Stimulated activated naive CD8-positive, alpha-beta T cell treated with anti-CD3 and anti-CD28 coated beads, Interleukin-15, Interleukin-2, amounts not matched to agents 100 ng/mL and 50 ng/mL, for 24 hours (primary cell): ENCODE measurements at regions not wholly inside any gene's neighbourhood (a gene's known extent, or its start where the extent isn't known, plus 50 kb on each side); places are given as distances from the start of the nearest gene placed in this dataset.

Source experiments
- H3K27ac Mint-ChIP-seq: one replicate; pipeline ENCODE4 v1.8.0; 2021; ENCODE audit warnings: mild to moderate bottlenecking, mixed read lengths
- H3K27me3 Mint-ChIP-seq: one replicate; pipeline ENCODE4 v1.8.0; 2021; ENCODE audit warnings: mixed read lengths
- H3K36me3 Mint-ChIP-seq: one replicate; pipeline ENCODE4 v1.8.0; 2021; ENCODE audit warnings: low read depth, mixed read lengths
- H3K4me1 Mint-ChIP-seq: one replicate; pipeline ENCODE4 v1.8.0; 2021; ENCODE audit warnings: low read depth, mixed read lengths
- H3K4me3 Mint-ChIP-seq: one replicate; pipeline ENCODE4 v1.8.0; 2021; ENCODE audit warnings: mild to moderate bottlenecking, mixed read lengths
- H3K9me3 Mint-ChIP-seq: one replicate; pipeline ENCODE4 v1.8.0; 2021; ENCODE audit warnings: mixed read lengths

- no peaks in the 10 kb centered on the region for H3K27me3 Mint-ChIP-seq
- H3K27ac Mint-ChIP-seq, result no peak overlapping the region
- H3K9me3 Mint-ChIP-seq, result peaks cover 9% of the 10 kb centered on the region
- H3K36me3 Mint-ChIP-seq, result peaks cover 54% of the 10 kb centered on the region
- H3K4me3 Mint-ChIP-seq, result no peak overlapping the region
- H3K4me1 Mint-ChIP-seq, result peaks cover 91% of the 10 kb centered on the region
Observed at GRCh38 chr3:72421786-72422185, 426.5 kb downstream of the SHQ1 start.

- Mint-ChIP-seq H3K36me3 (peaks cover 51% of the 10 kb centered on the region), H3K27ac (no peak overlapping the region), H3K9me3 (peaks cover 9% of the 10 kb centered on the region), H3K27me3 (no peaks in the 10 kb centered on the region), H3K4me1 (peaks cover 91% of the 10 kb centered on the region), H3K4me3 (no peak overlapping the region)
Observed at GRCh38 chr3:72421126-72421525, 427.1 kb downstream of the SHQ1 start.

- peaks cover 86% of the 10 kb centered on the region for H3K4me1 Mint-ChIP-seq
- no peaks in the 10 kb centered on the region for H3K27me3 Mint-ChIP-seq
- H3K9me3 Mint-ChIP-seq, result peaks cover 9% of the 10 kb centered on the region
- H3K27ac Mint-ChIP-seq, result no peak overlapping the region
- H3K36me3 Mint-ChIP-seq, result peaks cover 41% of the 10 kb centered on the region
- H3K4me3 Mint-ChIP-seq, result no peak overlapping the region
Observed at GRCh38 chr3:72418856-72419255, 429.4 kb downstream of the SHQ1 start.

- Mint-ChIP-seq H3K4me1 (peaks cover 86% of the 10 kb centered on the region), H3K36me3 (peaks cover 35% of the 10 kb centered on the region), H3K9me3 (peaks cover 9% of the 10 kb centered on the region), H3K4me3 (peak overlapping the region; percentile 35), H3K27me3 (no peaks in the 10 kb centered on the region), H3K27ac (peak overlapping the region; percentile 52)
Observed at GRCh38 chr3:72418244-72418643, 430.0 kb downstream of the SHQ1 start.

GRCh38 chr3:72414481-72415016, 433.7 kb downstream of the SHQ1 start:
- no peak overlapping the region for H3K4me3 Mint-ChIP-seq
- peaks cover 95% of the 10 kb centered on the region for H3K4me1 Mint-ChIP-seq
- H3K27me3 Mint-ChIP-seq, result no peaks in the 10 kb centered on the region
- H3K9me3 Mint-ChIP-seq, result no peaks in the 10 kb centered on the region
- H3K36me3 Mint-ChIP-seq, result peaks cover 7% of the 10 kb centered on the region
- H3K27ac Mint-ChIP-seq, result no peak overlapping the region

- Mint-ChIP-seq H3K27ac (peak overlapping the region; percentile 72), H3K9me3 (no peaks in the 10 kb centered on the region), H3K27me3 (no peaks in the 10 kb centered on the region), H3K4me3 (peak overlapping the region; percentile 17), H3K4me1 (peaks cover 95% of the 10 kb centered on the region), H3K36me3 (peaks cover 7% of the 10 kb centered on the region)
Observed at GRCh38 chr3:72413228-72413627, 435.0 kb downstream of the SHQ1 start.

GRCh38 chr3:72412340-72412956, 435.8 kb downstream of the SHQ1 start:
- H3K9me3 Mint-ChIP-seq, result no peaks in the 10 kb centered on the region
- H3K27ac Mint-ChIP-seq, result no peak overlapping the region
- H3K27me3 Mint-ChIP-seq, result no peaks in the 10 kb centered on the region
- peaks cover 10% of the 10 kb centered on the region for H3K36me3 Mint-ChIP-seq
- H3K4me3 Mint-ChIP-seq, result no peak overlapping the region
- H3K4me1 Mint-ChIP-seq, result peaks cover 95% of the 10 kb centered on the region

- Mint-ChIP-seq H3K27ac (no peak overlapping the region), H3K27me3 (no peaks in the 10 kb centered on the region), H3K9me3 (no peaks in the 10 kb centered on the region), H3K4me3 (no peak overlapping the region), H3K36me3 (peaks cover 10% of the 10 kb centered on the region), H3K4me1 (peaks cover 95% of the 10 kb centered on the region)
Observed at GRCh38 chr3:72411843-72412242, 436.4 kb downstream of the SHQ1 start.

GRCh38 chr3:72411126-72411525, 437.1 kb downstream of the SHQ1 start:
- H3K9me3 Mint-ChIP-seq, result no peaks in the 10 kb centered on the region
- H3K27me3 Mint-ChIP-seq, result no peaks in the 10 kb centered on the region
- H3K4me3 Mint-ChIP-seq, result no peak overlapping the region
- H3K27ac Mint-ChIP-seq, result no peak overlapping the region
- H3K4me1 Mint-ChIP-seq, result peaks cover 95% of the 10 kb centered on the region
- peaks cover 6% of the 10 kb centered on the region for H3K36me3 Mint-ChIP-seq

- no peaks in the 10 kb centered on the region for H3K27me3 Mint-ChIP-seq
- no peak overlapping the region for H3K4me3 Mint-ChIP-seq
- peaks cover 3% of the 10 kb centered on the region for H3K36me3 Mint-ChIP-seq
- peak overlapping the region; percentile 36 for H3K27ac Mint-ChIP-seq
- H3K4me1 Mint-ChIP-seq, result peaks cover 99% of the 10 kb centered on the region
- H3K9me3 Mint-ChIP-seq, result no peaks in the 10 kb centered on the region
Observed at GRCh38 chr3:72408983-72409779, 439.1 kb downstream of the SHQ1 start.

- H3K4me3 Mint-ChIP-seq, result no peak overlapping the region
- no peak overlapping the region for H3K27ac Mint-ChIP-seq
- no peaks in the 10 kb centered on the region for H3K9me3 Mint-ChIP-seq
- peaks cover 96% of the 10 kb centered on the region for H3K4me1 Mint-ChIP-seq
- peaks cover 3% of the 10 kb centered on the region for H3K36me3 Mint-ChIP-seq
- H3K27me3 Mint-ChIP-seq, result no peaks in the 10 kb centered on the region
Observed at GRCh38 chr3:72407766-72408165, 440.5 kb downstream of the SHQ1 start.

- H3K4me1 Mint-ChIP-seq, result peaks cover 95% of the 10 kb centered on the region
- H3K9me3 Mint-ChIP-seq, result no peaks in the 10 kb centered on the region
- peaks cover 3% of the 10 kb centered on the region for H3K36me3 Mint-ChIP-seq
- no peak overlapping the region for H3K27ac Mint-ChIP-seq
- H3K4me3 Mint-ChIP-seq, result no peak overlapping the region
- no peaks in the 10 kb centered on the region for H3K27me3 Mint-ChIP-seq
Observed at GRCh38 chr3:72405943-72406566, 442.2 kb downstream of the SHQ1 start.

- Mint-ChIP-seq H3K4me3 (no peak overlapping the region), H3K27me3 (no peaks in the 10 kb centered on the region), H3K9me3 (no peaks in the 10 kb centered on the region), H3K27ac (no peak overlapping the region), H3K36me3 (peaks cover 9% of the 10 kb centered on the region), H3K4me1 (peaks cover 80% of the 10 kb centered on the region)
Observed at GRCh38 chr3:72401005-72401545, 447.2 kb downstream of the SHQ1 start.

GRCh38 chr3:72398781-72399180, 449.5 kb downstream of the SHQ1 start:
- H3K4me3 Mint-ChIP-seq, result no peak overlapping the region
- H3K4me1 Mint-ChIP-seq, result peaks cover 72% of the 10 kb centered on the region
- no peak overlapping the region for H3K27ac Mint-ChIP-seq
- no peaks in the 10 kb centered on the region for H3K27me3 Mint-ChIP-seq
- no peaks in the 10 kb centered on the region for H3K9me3 Mint-ChIP-seq
- H3K36me3 Mint-ChIP-seq, result peaks cover 11% of the 10 kb centered on the region

GRCh38 chr3:72397586-72397985, 450.7 kb downstream of the SHQ1 start:
- peaks cover 63% of the 10 kb centered on the region for H3K4me1 Mint-ChIP-seq
- no peak overlapping the region for H3K4me3 Mint-ChIP-seq
- peaks cover 11% of the 10 kb centered on the region for H3K36me3 Mint-ChIP-seq
- H3K27ac Mint-ChIP-seq, result no peak overlapping the region
- no peaks in the 10 kb centered on the region for H3K9me3 Mint-ChIP-seq
- H3K27me3 Mint-ChIP-seq, result no peaks in the 10 kb centered on the region
